CD4-positive, alpha-beta T cell treated with Interleukin-2 at 100 ng/mL for 4 hours (primary cell): ENCODE measurements at regions not wholly inside any gene's neighbourhood (a gene's known extent, or its start where the extent isn't known, plus 50 kb on each side); places are given as distances from the start of the nearest gene placed in this dataset.

Experiments used
- DNase-seq: peaks from one replicate; pipeline ENCODE4 v3.0.0-alpha.2; 2020; ENCODE audit warnings: low spot score

- DNase-seq: no peak
Measured at GRCh38 chr11:19472679-19473078, 231.9 kb upstream of the E2F8 start.

DNA sequence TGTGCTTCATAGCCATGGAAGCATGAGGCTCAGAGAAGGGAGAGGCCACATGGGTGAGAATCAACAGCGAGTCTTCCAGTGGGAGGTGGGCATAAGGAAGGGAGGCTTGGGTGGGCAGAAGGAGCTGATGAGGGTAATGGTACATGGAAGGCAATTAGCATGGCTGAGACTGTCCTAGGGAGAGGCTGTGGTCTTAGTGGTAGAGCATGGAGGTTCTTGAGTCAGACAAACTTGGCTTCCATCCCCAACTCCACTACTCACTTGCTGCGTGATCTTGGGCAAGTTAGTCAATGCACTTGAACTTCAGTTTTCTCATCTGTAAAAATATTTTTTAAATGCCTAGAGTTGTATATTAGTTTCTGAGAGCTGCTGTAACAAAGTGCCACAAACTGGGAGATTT lies 227.2 kb upstream of the E2F8 start:
- DNase-seq: no peak

DNA sequence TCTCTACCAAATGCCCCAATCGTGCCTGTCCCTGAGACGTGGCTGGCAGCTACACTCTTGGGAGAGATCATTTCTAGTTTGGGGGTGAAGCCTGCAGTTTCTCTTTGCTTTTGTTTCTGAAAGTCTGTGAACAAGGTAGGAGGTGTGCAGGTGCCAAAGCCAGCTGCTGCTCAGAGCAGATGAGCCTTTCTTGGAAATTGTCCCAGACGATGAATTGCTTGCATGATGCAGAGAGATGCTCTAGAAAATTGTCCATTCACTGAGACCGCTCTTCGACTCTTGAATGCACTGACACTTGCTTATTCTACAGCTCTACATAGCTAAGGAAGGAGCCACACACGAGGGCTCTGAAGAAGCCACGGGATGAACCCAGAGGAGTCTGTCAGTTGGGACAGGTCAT lies 225.6 kb upstream of the E2F8 start:
- DNase-seq: no peak

- DNase-seq: no peak
Measured at GRCh38 chr11:19463976-19464375, 223.2 kb upstream of the E2F8 start.

GRCh38 chr11:19460718-19461405 lies 220.1 kb upstream of the E2F8 start:
- DNase-seq: no peak

GRCh38 chr11:19459240-19459639 lies 218.5 kb upstream of the E2F8 start:
- no peak for DNase-seq

- no peak for DNase-seq
Measured at GRCh38 chr11:19458721-19459120, 218.0 kb upstream of the E2F8 start.

DNA sequence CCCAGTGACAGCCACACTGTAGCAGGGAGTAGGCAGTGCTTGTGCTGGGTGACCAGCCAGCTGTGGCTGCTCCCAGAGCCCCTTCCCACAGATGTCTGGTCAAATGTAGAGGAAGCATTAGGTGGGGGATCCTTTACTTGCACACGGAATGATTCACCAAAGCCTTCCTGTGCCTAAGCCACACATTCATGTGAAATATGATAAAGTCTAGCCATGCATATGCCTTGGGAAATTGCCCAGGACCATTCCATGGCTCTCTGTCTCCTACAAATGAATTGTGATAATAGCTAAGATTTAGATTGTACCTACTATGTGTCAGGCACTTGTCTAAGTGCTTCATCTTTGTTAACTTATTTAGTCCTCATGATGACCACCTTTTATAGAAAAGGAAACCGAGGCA lies 217.5 kb upstream of the E2F8 start:
- DNase-seq: no peak

DNA sequence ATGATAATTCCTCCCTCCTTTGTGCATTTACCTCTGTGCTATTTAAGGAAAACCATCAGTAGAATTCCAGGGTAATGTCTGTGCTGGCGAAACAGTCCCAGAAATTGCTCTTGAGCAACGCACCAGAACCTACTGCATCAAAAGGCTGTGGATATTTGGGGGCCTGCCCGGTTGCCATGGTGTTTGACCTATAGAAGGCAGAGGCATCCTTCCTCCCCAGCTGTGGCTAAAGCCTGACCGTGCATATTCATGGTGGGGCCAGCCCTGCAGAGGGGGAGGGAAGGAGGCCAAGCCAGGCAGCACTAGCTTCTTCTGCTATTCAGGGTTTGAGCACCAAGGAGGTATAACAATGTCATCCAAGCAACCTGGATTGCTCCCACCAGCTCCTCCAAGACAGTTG lies 215.0 kb upstream of the E2F8 start:
- DNase-seq: no peak

GRCh38 chr11:19453651-19454257 lies 213.0 kb upstream of the E2F8 start:
- no peak for DNase-seq

DNA sequence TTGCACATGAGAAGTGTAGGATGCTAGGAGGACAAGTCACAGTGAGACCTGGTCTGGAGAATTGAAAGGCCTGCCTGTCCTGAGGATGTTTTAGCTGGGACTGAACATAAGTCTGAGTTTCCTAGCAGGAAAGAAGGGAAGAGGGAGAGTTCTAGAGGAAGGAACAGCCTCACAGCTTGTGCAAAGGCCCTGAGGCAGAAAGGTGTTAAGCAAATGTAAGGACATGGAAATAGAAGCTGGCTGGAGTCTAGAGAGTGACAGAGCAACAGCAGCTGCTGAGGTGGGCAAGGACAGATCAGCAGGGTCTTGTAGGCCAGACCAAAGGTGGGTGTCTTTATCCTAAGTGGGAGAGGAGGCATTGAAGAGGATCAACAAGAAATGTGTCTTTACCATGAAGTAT lies 210.9 kb upstream of the E2F8 start:
- no peak for DNase-seq

GRCh38 chr11:19450282-19450681 lies 209.5 kb upstream of the E2F8 start:
- DNase-seq: no peak

DNA sequence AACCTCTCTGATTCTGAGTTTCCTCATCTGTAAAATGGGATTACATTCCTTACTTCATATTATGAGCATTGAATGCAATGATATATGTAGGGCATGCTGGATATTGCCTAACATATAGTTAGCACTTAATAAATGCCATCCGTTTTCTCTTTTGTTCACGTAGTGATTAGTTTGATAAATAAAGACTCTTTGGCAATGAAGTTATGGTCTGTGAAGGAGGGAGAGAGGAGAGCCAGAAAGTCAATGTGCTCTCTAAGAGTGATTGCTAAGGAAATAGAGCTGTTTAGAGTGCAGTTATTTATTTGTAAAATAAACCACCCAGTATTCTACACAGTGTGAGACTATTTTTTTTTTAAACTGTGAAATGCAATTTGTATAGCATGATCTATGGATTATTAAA lies 207.9 kb upstream of the E2F8 start:
- DNase-seq: no peak

DNA sequence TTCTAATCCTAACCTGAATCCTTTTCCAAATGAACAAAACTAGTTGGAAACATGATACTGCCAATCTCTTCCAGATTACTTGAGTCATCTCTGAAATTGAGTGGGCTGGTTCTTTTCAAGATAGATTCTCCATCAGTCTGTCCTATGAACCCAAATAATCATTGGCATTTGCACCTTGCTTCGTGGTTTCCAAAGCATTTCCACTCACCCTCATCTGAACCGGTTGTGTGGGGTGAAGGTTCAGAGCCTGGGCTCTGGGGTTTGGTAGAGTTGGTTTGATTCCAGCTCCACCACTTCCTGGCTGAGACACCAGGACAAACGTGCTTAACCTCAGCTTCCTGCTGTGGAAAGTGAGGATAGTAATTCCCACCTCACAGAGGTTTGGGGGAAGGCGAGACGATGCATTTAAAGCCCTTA lies 206.4 kb upstream of the E2F8 start:
- no peak for DNase-seq

GRCh38 chr11:19445771-19446170 lies 205.0 kb upstream of the E2F8 start:
- DNase-seq: no peak

GRCh38 chr11:19444231-19444630 lies 203.5 kb upstream of the E2F8 start:
- no peak for DNase-seq

- no peak for DNase-seq
Measured at GRCh38 chr11:19442554-19442910, 201.8 kb upstream of the E2F8 start.

GRCh38 chr11:19441752-19442553 lies 201.2 kb upstream of the E2F8 start:
- DNase-seq: no peak

GRCh38 chr11:19441288-19441687 lies 200.5 kb upstream of the E2F8 start:
- no peak for DNase-seq

DNA sequence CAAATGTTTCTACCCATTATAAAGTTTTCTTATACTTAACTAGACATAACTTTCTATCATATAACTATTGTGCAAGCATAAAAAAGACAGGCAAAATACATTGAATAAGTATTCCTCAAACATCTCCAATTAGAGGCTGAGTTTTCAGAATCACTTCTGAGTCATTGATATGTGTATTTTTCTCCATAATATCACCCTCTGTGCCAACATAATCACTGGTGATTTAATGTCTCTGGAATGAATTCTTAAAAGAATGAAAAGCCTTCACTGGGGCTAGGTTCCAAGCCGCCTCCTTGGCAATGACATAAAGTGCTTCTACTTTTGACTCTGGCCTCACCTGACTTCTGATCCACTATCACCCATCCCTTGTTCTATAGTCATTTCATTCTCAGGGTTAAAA lies 197.0 kb upstream of the E2F8 start:
- DNase-seq: no peak

- no peak for DNase-seq
Measured at GRCh38 chr11:19436932-19437331, 196.2 kb upstream of the E2F8 start.

DNA sequence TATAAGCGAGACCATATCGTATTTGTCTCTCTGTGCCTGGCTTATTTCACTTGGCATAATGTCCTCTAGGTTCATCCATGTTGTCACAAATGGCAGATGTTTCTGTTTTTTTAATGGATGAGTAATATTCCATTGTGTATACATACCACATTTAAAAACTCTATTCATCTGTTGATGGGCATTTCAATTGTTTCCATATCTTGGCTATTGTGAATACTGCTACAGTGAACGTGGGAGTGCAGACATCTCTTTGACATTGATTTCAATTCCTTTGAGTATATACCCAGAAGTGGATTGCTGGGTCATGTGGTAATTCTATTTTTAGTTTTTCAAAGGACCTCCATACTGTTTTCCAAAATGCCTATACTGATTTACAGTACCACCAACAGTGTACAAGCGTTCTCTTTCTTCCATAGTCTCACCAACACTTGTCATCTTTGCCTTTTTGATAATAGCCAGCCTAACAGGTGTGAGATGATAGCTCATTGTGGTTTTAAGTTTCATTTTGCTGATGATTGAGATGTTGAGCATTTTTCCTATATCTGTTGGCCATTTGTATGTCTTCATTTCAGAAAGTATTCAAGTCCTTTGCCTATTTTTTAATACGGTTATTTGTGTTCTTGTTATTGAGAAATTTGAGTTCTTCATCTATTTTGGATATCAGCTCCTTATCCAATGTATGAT lies 194.7 kb upstream of the E2F8 start:
- no peak for DNase-seq

DNA sequence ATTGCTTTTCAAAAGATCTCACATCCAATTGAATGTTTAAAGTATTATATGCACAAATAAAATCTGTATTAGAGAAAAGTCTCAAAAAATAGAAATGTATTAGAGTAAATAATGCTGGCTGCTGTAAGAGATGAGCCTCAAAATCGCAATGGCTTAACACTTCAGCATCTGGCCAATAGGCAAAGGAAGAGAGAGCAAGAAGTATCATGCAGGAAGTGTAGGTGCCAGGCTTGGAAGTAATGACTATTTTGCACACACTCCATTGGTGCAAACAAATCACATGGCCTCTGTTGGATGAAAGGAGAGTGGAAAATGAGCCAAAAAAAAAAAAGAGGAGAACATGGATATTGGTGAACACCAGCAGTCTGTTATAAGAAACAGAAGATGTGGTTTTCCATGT lies 193.0 kb upstream of the E2F8 start:
- DNase-seq: no peak
